HepG2 (cell line): ENCODE measurements at regions not wholly inside any gene's neighbourhood (a gene's known extent, or its start where the extent isn't known, plus 50 kb on each side); places are given as distances from the start of the nearest gene placed in this dataset.

Experiments
- ATAC-seq: fragments of 200-7000 bp; cut with Tn5 transposase; 3 replicates; pipeline ENCODE4 v1.9.1; 2020; ENCODE audit warnings: mild to moderate bottlenecking, moderate library complexity
- BruUV-seq: library from RNA; stranded (reverse); fragments of 400-500 nt; replicated peaks from 2 replicates; lab custom pipeline; 2021; lab: Mats Ljungman, UMichigan
- CTCF ChIA-PET: fragments of 300-600 bp; formaldehyde crosslinking; extraction: SDS; loops from one replicate; lab custom pipeline; 2021; ENCODE audit warnings: low total read pairs, inconsistent platforms, low intra/inter-chr PET ratio; lab: Yijun Ruan, JAX
- POLR2A ChIA-PET: fragments of 350-600 bp; sonication (Branson Sonifier 250); formaldehyde crosslinking; loops from one replicate; lab custom pipeline; 2020; ENCODE audit warnings: antibody characterized with exemption, inconsistent platforms; lab: Yijun Ruan, JAX
- DNase-seq: peaks from one replicate; pipeline ENCODE4 v3.0.0-alpha.2; 2015; ENCODE audit warnings: low spot score
- FAIRE-seq: peaks from 3 replicates; lab custom pipeline; 2011; peaks lifted over from hg19 to GRCh38; lab: Jason Lieb, UNC
- H2AFZ ChIP-seq: one replicate; pipeline ENCODE4 v1.6.1; 2011; ENCODE audit warnings: low read length, inconsistent platforms
- H3K27ac ChIP-seq: fragments of 300-600 bp; 3 replicates; pipeline ENCODE4 v1.8.0; 2011; ENCODE audit warnings: mixed run types, mild to moderate bottlenecking, mixed read lengths, low read length, inconsistent platforms; ENCODE audit not compliant: insufficient read depth; ENCODE audit errors: extremely low read length
- H3K27me3 ChIP-seq, 2 experiments: fragments of 200-600 bp in 1 of 2; 2 replicates in 1 of 2; 3 replicates in 1 of 2; pipeline versions ENCODE4 v1.6.0 to v1.8.0; 2011; ENCODE audit warnings: low read length in 2 of 2, mild to moderate bottlenecking in 2 of 2, moderate library complexity in 2 of 2, inconsistent platforms in 1 of 2; ENCODE audit not compliant: insufficient read depth in 2 of 2, control insufficient read depth in 1 of 2
- H3K36me3 ChIP-seq, 2 experiments: fragments of 200-600 bp in 1 of 2; replicated peaks in 1 of 2; 2 replicates in 1 of 2; 3 replicates in 1 of 2; pipeline versions ENCODE4 v1.5.1 to v1.8.0; 2011; ENCODE audit warnings: low read length in 2 of 2, inconsistent platforms in 1 of 2; ENCODE audit not compliant: insufficient read depth in 2 of 2, control insufficient read depth in 1 of 2
- H3K4me1 ChIP-seq: 2 replicates; pipeline ENCODE4 v1.5.1; 2012; ENCODE audit warnings: low read length, inconsistent platforms; ENCODE audit not compliant: insufficient read depth
- H3K4me2 ChIP-seq: 2 replicates; pipeline ENCODE4 v1.6.0; 2011; ENCODE audit warnings: low read depth, low read length, inconsistent platforms
- H3K4me3 ChIP-seq, 3 experiments: fragments of 200-600 bp in 1 of 3; sonication (generic), shearing (Covaris generic) in 1 of 3; replicated peaks in 1 of 3; 2 replicates each; pipeline ENCODE4 v1.5.1; 2011 to 2016; ENCODE audit warnings: low read length in 3 of 3, inconsistent platforms in 2 of 3, low read depth in 2 of 3, mild to moderate bottlenecking in 2 of 3, control low read depth in 1 of 3, mixed read lengths in 1 of 3; ENCODE audit not compliant: insufficient read depth in 1 of 3
- H3K79me2 ChIP-seq: one replicate; pipeline ENCODE4 v1.6.1; 2011; ENCODE audit warnings: low read length, inconsistent platforms; ENCODE audit not compliant: insufficient read depth
- H3K9ac ChIP-seq: 2 replicates; pipeline ENCODE4 v1.6.0; 2011; ENCODE audit warnings: mild to moderate bottlenecking, low read depth, low read length, inconsistent platforms; ENCODE audit not compliant: insufficient read depth
- H3K9me3 ChIP-seq: 2 replicates; pipeline ENCODE4 v1.5.1; 2012; ENCODE audit warnings: mild to moderate bottlenecking, low read length
- H4K20me1 ChIP-seq: 2 replicates; pipeline ENCODE4 v1.6.0; 2011; ENCODE audit warnings: inconsistent platforms, mild to moderate bottlenecking, low read length, moderate library complexity; ENCODE audit not compliant: insufficient read depth
- CHD2 ChIP-seq: IDR thresholded peaks from 2 replicates; pipeline ENCODE4 v1.6.1; 2011; ENCODE audit warnings: low read depth, low read length, improper control_type of control experiment
- DPF2 ChIP-seq: sonication (generic); formaldehyde crosslinking; IDR thresholded peaks from 2 replicates; pipeline ENCODE4 v1.4.0; 2020; ENCODE audit warnings: mild to moderate bottlenecking, low read depth, missing genetic modification reagents, borderline replicate concordance
- NFKBIZ ChIP-seq: IDR thresholded peaks from 2 replicates; pipeline ENCODE4 v1.6.1; 2018; ENCODE audit warnings: missing genetic modification reagents, missing compliant biosample characterization
- NKX3-1 ChIP-seq: sonication (generic); formaldehyde crosslinking; IDR thresholded peaks from 2 replicates; pipeline ENCODE4 v1.5.0; 2020; ENCODE audit warnings: missing genetic modification reagents
- SYNCRIP ChIP-seq: fragments of 200-400 bp; formaldehyde crosslinking; IDR thresholded peaks from 2 replicates; pipeline ENCODE4 v1.6.1; 2018; ENCODE audit warnings: mild to moderate bottlenecking, low read depth, low read length; ENCODE audit not compliant: insufficient read depth
- TCF12 ChIP-seq, 2 experiments: fragments of 450-650 bp in 1 of 2; sonication (generic) in 1 of 2; formaldehyde crosslinking in 1 of 2; IDR thresholded peaks; 2 replicates each; pipeline versions ENCODE4 v1.6.1 to v1.8.0; 2017 to 2022; ENCODE audit warnings: antibody characterized with exemption in 1 of 2, mild to moderate bottlenecking in 1 of 2, missing genetic modification reagents in 1 of 2, moderate library complexity in 1 of 2
- ZNF282 ChIP-seq: fragments of 450-650 bp; IDR thresholded peaks from 2 replicates; pipeline ENCODE4 v1.6.1; 2018; ENCODE audit not compliant: partially characterized antibody
- ZNF350 ChIP-seq: sonication (generic); formaldehyde crosslinking; IDR thresholded peaks from 2 replicates; pipeline ENCODE4 v1.4.0; 2020; ENCODE audit warnings: mild to moderate bottlenecking, low read depth, missing genetic modification reagents, borderline replicate concordance
- ZNF746 ChIP-seq: sonication (generic); formaldehyde crosslinking; IDR thresholded peaks from 2 replicates; pipeline ENCODE4 v1.8.0; 2022; ENCODE audit warnings: mild to moderate bottlenecking, missing genetic modification reagents
- ZNF883 ChIP-seq: sonication (generic); formaldehyde crosslinking; IDR thresholded peaks from 2 replicates; pipeline ENCODE4 v1.5.1; 2020; ENCODE audit warnings: mild to moderate bottlenecking, missing genetic modification reagents; ENCODE audit errors: not compliant biosample characterization
- whole genome bisulfite sequencing: methylation state at CpG from one replicate; pipeline ENCODE4 v1.1.6; 2017; ENCODE audit warnings: low lambda C conversion rate; 5-methylcytosine and 5-hydroxymethylcytosine counted together
- in situ Hi-C: cut with HindIII; loops from 2 replicates; pipeline ENCODE4 v1.10.0; 2017; ENCODE audit warnings: low pct_unique_long_range_greater_than_20kb; ENCODE audit not compliant: extremely low pct_ligation_motif_present
- intact Hi-C: fragments of 100-400 bp; cut with micrococcal nuclease; formaldehyde crosslinking; loops from one replicate; pipeline ENCODE4 v1.10.0; 2022; ENCODE audit not compliant: unreplicated experiment
- TF ChIP-seq, protein P1 (sequence below): IDR thresholded peaks from 2 replicates; pipeline ENCODE4 v1.6.1; 2016; ENCODE audit warnings: control low read depth
- TF ChIP-seq, protein P2 (sequence below): IDR thresholded peaks from 2 replicates; pipeline ENCODE4 v1.6.1; 2016; ENCODE audit warnings: mild to moderate bottlenecking
- TF ChIP-seq, protein P3 (sequence below): sonication (generic); formaldehyde crosslinking; IDR thresholded peaks from 2 replicates; pipeline ENCODE4 v1.8.1; 2023; ENCODE audit warnings: missing genetic modification reagents, inconsistent platforms, borderline replicate concordance
- TF ChIP-seq, protein P4 (sequence below): sonication (generic); formaldehyde crosslinking; IDR thresholded peaks from 2 replicates; pipeline ENCODE4 v1.4.0; 2020; ENCODE audit warnings: missing genetic modification reagents, low read depth, mild to moderate bottlenecking, borderline replicate concordance

DNA sequence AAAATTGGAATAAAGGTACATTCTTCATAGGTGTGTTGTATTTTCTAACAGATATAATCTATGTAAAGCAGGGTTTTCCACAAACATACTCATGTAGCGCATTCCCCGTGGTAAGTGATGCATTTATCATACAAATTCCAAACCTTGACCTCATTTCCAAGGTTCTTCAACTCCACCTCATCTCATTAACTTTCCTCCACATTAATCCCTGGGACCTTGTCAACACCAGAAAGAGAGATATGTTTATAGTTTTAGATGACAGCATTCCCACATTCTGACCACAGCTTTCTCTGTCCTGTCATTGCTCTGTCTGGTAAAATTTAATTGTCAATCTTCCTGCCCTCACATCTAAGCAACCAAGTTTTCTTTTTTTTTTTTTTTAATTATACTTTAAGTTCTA lies 415.1 kb downstream of the TMEM161B start:
- Histone ChIP-seq H3K9me3 (no peaks in the 10 kb centered on the region), H3K27me3 (no peaks in the 10 kb centered on the region), H3K79me2 (no peaks in the 10 kb centered on the region), H3K4me3 (no peak overlapping the region), H4K20me1 (no peaks in the 10 kb centered on the region), H3K4me1 (no peaks in the 10 kb centered on the region), H3K27ac (no peak overlapping the region), H3K36me3 (no peaks in the 10 kb centered on the region), H3K4me2 (no peak overlapping the region), H2AFZ (no peak overlapping the region), H3K9ac (no peak overlapping the region)
- no peak for ATAC-seq
- no peak for FAIRE-seq
- in situ Hi-C loops = no loop called here
- CTCF ChIA-PET = no interaction called here
- no peak for DNase-seq
- 47% methylated on average over 2 of the region's 2 CpGs for WGBS
- no TSS peak for BruUV-seq
- intact Hi-C loops = no loop called here
- POLR2A ChIA-PET = no interaction called here
- TF ChIP-seq, protein P1, sequence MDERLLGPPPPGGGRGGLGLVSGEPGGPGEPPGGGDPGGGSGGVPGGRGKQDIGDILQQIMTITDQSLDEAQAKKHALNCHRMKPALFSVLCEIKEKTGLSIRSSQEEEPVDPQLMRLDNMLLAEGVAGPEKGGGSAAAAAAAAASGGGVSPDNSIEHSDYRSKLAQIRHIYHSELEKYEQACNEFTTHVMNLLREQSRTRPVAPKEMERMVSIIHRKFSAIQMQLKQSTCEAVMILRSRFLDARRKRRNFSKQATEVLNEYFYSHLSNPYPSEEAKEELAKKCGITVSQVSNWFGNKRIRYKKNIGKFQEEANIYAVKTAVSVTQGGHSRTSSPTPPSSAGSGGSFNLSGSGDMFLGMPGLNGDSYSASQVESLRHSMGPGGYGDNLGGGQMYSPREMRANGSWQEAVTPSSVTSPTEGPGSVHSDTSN (CRISPR knock-in tag) = no peak
- TF ChIP-seq ZNF746 (CRISPR knock-in tag) (no peak), ZNF350 (CRISPR knock-in tag) (no peak), NKX3-1 (CRISPR knock-in tag) (no peak), CHD2 (no peak), ZNF282 (no peak), NFKBIZ (CRISPR knock-in tag) (no peak), SYNCRIP (no peak), ZNF883 (CRISPR knock-in tag) (no peak), TCF12 (IDR thresholded peaks at IDR 0.05) (no peak), TCF12 (CRISPR knock-in tag; IDR thresholded peaks at IDR 0.05) (no peak), DPF2 (CRISPR knock-in tag) (no peak)
- TF ChIP-seq, protein P2, sequence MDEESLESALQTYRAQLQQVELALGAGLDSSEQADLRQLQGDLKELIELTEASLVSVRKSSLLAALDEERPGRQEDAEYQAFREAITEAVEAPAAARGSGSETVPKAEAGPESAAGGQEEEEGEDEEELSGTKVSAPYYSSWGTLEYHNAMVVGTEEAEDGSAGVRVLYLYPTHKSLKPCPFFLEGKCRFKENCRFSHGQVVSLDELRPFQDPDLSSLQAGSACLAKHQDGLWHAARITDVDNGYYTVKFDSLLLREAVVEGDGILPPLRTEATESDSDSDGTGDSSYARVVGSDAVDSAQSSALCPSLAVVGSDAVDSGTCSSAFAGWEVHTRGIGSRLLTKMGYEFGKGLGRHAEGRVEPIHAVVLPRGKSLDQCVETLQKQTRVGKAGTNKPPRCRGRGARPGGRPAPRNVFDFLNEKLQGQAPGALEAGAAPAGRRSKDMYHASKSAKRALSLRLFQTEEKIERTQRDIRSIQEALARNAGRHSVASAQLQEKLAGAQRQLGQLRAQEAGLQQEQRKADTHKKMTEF = no peak
- TF ChIP-seq, protein P3, sequence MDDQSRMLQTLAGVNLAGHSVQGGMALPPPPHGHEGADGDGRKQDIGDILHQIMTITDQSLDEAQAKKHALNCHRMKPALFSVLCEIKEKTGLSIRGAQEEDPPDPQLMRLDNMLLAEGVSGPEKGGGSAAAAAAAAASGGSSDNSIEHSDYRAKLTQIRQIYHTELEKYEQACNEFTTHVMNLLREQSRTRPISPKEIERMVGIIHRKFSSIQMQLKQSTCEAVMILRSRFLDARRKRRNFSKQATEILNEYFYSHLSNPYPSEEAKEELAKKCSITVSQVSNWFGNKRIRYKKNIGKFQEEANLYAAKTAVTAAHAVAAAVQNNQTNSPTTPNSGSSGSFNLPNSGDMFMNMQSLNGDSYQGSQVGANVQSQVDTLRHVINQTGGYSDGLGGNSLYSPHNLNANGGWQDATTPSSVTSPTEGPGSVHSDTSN (CRISPR knock-in tag) = no peak
- TF ChIP-seq, protein P4, sequence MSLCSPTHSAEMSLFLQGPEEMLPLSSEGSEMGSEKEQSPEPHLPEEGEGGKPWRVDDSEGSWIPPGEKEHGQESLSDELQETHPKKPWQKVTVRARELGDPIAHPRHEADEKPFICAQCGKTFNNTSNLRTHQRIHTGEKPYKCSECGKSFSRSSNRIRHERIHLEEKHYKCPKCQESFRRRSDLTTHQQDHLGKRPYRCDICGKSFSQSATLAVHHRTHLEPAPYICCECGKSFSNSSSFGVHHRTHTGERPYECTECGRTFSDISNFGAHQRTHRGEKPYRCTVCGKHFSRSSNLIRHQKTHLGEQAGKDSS (CRISPR knock-in tag) = no peak
